Lung microvascular endothelial cell (primary cell): ENCODE measurements at regions not wholly inside any gene's neighbourhood (a gene's known extent, or its start where the extent isn't known, plus 50 kb on each side); places are given as distances from the start of the nearest gene placed in this dataset.
"Not testable (repeated sequence)": the region's sequence is repeated elsewhere in the genome, so short reads cannot be mapped to it uniquely, and the experiment has no call there.

ENCODE experiments used
- DNase-seq, 2 donors: peaks; one replicate each; pipeline versions ENCODE4 v3.0.0 to v3.0.0-alpha.2; 2010; ENCODE audit warnings: low read depth in 2 of 2

GRCh38 chr14:104479901-104480300 lies 99.7 kb upstream of the C14orf180 start:
- no peak for DNase-seq

- DNase-seq = no peak
These were observed 98.2 kb upstream of the C14orf180 start for GRCh38 chr14:104481323-104481722.

GRCh38 chr14:104482017-104482416 lies 97.5 kb upstream of the C14orf180 start:
- DNase-seq = not testable (repeated sequence)

GRCh38 chr14:104486222-104486923 lies 93.2 kb upstream of the C14orf180 start:
- DNase-seq = no peak

GRCh38 chr14:104494483-104494882 lies 85.1 kb upstream of the C14orf180 start:
- DNase-seq = no peak

GRCh38 chr14:104496095-104496494 lies 83.5 kb upstream of the C14orf180 start:
- no peak for DNase-seq

GRCh38 chr14:104499784-104500760 lies 79.5 kb upstream of the C14orf180 start:
- DNase-seq = no peak

- DNase-seq = no peak
These were observed 77.5 kb upstream of the C14orf180 start for GRCh38 chr14:104502060-104502459.

GRCh38 chr14:104503691-104504090 lies 75.9 kb upstream of the C14orf180 start:
- DNase-seq = no peak

- DNase-seq = no peak
These were observed 75.3 kb upstream of the C14orf180 start for GRCh38 chr14:104504172-104504735.

- DNase-seq = no peak
These were observed 74.2 kb upstream of the C14orf180 start for GRCh38 chr14:104505085-104506074.

GRCh38 chr14:104506461-104507253 lies 72.9 kb upstream of the C14orf180 start:
- no peak for DNase-seq

- no peak for DNase-seq
These were observed 72.1 kb upstream of the C14orf180 start for GRCh38 chr14:104507443-104507842.

- DNase-seq = peak in 1 of 2 donors; percentile 12
These were observed 69.9 kb upstream of the C14orf180 start for GRCh38 chr14:104509673-104510072.

- DNase-seq = no peak
These were observed 69.3 kb upstream of the C14orf180 start for GRCh38 chr14:104510216-104510615.

GRCh38 chr14:104510794-104511611 lies 68.6 kb upstream of the C14orf180 start:
- DNase-seq = no peak

- no peak for DNase-seq
These were observed 67.5 kb upstream of the C14orf180 start for GRCh38 chr14:104512061-104512460.

- no peak for DNase-seq
These were observed 66.6 kb upstream of the C14orf180 start for GRCh38 chr14:104512771-104513640.
